Endothelial cell of umbilical vein (primary cell): ENCODE measurements at regions not wholly inside any gene's neighbourhood (a gene's known extent, or its start where the extent isn't known, plus 50 kb on each side); places are given as distances from the start of the nearest gene placed in this dataset.

Experiments used
- BruUV-seq: library from RNA; stranded (reverse); fragments of 400-500 nt; replicated peaks from 2 replicates; lab custom pipeline; 2021; lab: Mats Ljungman, UMichigan
- CTCF ChIA-PET: fragments of 300-600, 350-600 bp; sonication (Branson Sonifier 250); formaldehyde crosslinking; loops from one replicate; lab custom pipeline; 2021; ENCODE audit warnings: antibody characterized with exemption, inconsistent platforms; lab: Charles Lee
- POLR2A ChIA-PET: fragments of 300-600, 350-600 bp; sonication (Branson Sonifier 250); formaldehyde crosslinking; loops from one replicate; lab custom pipeline; 2021; ENCODE audit warnings: antibody characterized with exemption, inconsistent platforms; lab: Charles Lee
- DNase-seq: peaks from one replicate; pipeline ENCODE4 v3.0.0-alpha.2; 2011; ENCODE audit warnings: low read depth, low spot score
- FAIRE-seq: peaks from 2 replicates; lab custom pipeline; 2011; peaks lifted over from hg19 to GRCh38; lab: Jason Lieb, UNC
- H2AFZ ChIP-seq: 2 replicates; pipeline ENCODE4 v1.6.0; 2012; ENCODE audit warnings: low read depth, low read length, control low read depth, inconsistent platforms
- H3K27ac ChIP-seq: 2 replicates; pipeline ENCODE4 v1.5.1; 2011; ENCODE audit warnings: low read depth, mild to moderate bottlenecking, control low read depth, low read length, moderate library complexity; ENCODE audit not compliant: insufficient read depth
- H3K27me3 ChIP-seq, 2 experiments: 2 replicates each; pipeline versions ENCODE4 v1.6.0 to v1.6.1; 2011; ENCODE audit warnings: low read length in 2 of 2, mixed read lengths in 1 of 2; ENCODE audit not compliant: control insufficient read depth in 2 of 2, insufficient read depth in 2 of 2
- H3K36me3 ChIP-seq, 2 experiments: 2 replicates in 1 of 2; 3 replicates in 1 of 2; pipeline ENCODE4 v1.5.1; 2011; ENCODE audit warnings: low read length in 2 of 2, mild to moderate bottlenecking in 1 of 2, moderate library complexity in 1 of 2; ENCODE audit not compliant: control insufficient read depth in 2 of 2, insufficient read depth in 2 of 2; ENCODE audit errors: extremely low read depth in 1 of 2
- H3K4me1 ChIP-seq: 3 replicates; pipeline ENCODE4 v1.5.1; 2011; ENCODE audit warnings: mild to moderate bottlenecking, low read length; ENCODE audit not compliant: control insufficient read depth, insufficient read depth; ENCODE audit errors: extremely low read depth
- H3K4me2 ChIP-seq: 2 replicates; pipeline ENCODE4 v1.6.1; 2011; ENCODE audit warnings: low read length, control low read depth, mixed read lengths; ENCODE audit not compliant: insufficient read depth
- H3K4me3 ChIP-seq, 3 experiments: fragments of 200-600 bp in 1 of 3; sonication (generic), shearing (Covaris generic) in 1 of 3; replicated peaks in 1 of 3; 2 replicates each; pipeline ENCODE4 v1.5.1; 2011 to 2016; ENCODE audit warnings: control low read depth in 3 of 3, low read length in 3 of 3, mild to moderate bottlenecking in 2 of 3, inconsistent platforms in 1 of 3, low read depth in 1 of 3, moderate library complexity in 1 of 3; ENCODE audit not compliant: insufficient read depth in 1 of 3
- H3K79me2 ChIP-seq: 2 replicates; pipeline ENCODE4 v1.6.0; 2012; ENCODE audit warnings: low read length, inconsistent platforms; ENCODE audit not compliant: control insufficient read depth, insufficient read depth
- H3K9ac ChIP-seq: replicated peaks from 2 replicates; pipeline ENCODE3; 2011; ENCODE audit warnings: low read length, control low read depth; ENCODE audit not compliant: insufficient read depth; ENCODE audit errors: extremely low read depth
- H3K9me1 ChIP-seq: replicated peaks from 3 replicates; pipeline ENCODE4 v1.6.0; 2011; ENCODE audit warnings: mild to moderate bottlenecking, low read length; ENCODE audit not compliant: control insufficient read depth, insufficient read depth; ENCODE audit errors: extremely low read depth
- H3K9me3 ChIP-seq: replicated peaks from 2 replicates; pipeline ENCODE4 v1.5.1; 2012; ENCODE audit warnings: low read length, inconsistent platforms; ENCODE audit not compliant: control insufficient read depth, insufficient read depth
- H4K20me1 ChIP-seq: replicated peaks from 2 replicates; pipeline ENCODE3; 2011; ENCODE audit warnings: mild to moderate bottlenecking, low read length; ENCODE audit not compliant: control insufficient read depth, insufficient read depth; ENCODE audit errors: extremely low read depth
- CTCF ChIP-seq, 2 donors: IDR thresholded peaks; 1 replicate in 1 of 2; 2 replicates in 1 of 2; pipeline ENCODE4 v1.5.1; 2011; ENCODE audit warnings: low read length in 2 of 2, mild to moderate bottlenecking in 2 of 2, moderate library complexity in 2 of 2, control low read depth in 1 of 2, inconsistent platforms in 1 of 2, low read depth in 1 of 2; ENCODE audit not compliant: insufficient read depth in 1 of 2; ENCODE audit errors: extremely low read depth in 1 of 2
- EZH2 ChIP-seq: IDR thresholded peaks from 2 replicates; pipeline ENCODE4 v1.6.1; 2012; ENCODE audit warnings: borderline replicate concordance, low read depth, mild to moderate bottlenecking, moderate library complexity, low read length, inconsistent platforms; ENCODE audit not compliant: severe bottlenecking
- FOS ChIP-seq: IDR thresholded peaks from 2 replicates; pipeline ENCODE4 v1.6.1; 2011; ENCODE audit warnings: mild to moderate bottlenecking, low read length, moderate library complexity, borderline replicate concordance; ENCODE audit not compliant: insufficient read depth
- GATA2 ChIP-seq: IDR thresholded peaks from 2 replicates; pipeline ENCODE4 v1.7.0; 2011; ENCODE audit warnings: low read depth, mild to moderate bottlenecking, moderate library complexity, mixed read lengths, low read length; ENCODE audit not compliant: insufficient read length, insufficient read depth
- JUN ChIP-seq: IDR thresholded peaks from 2 replicates; pipeline ENCODE4 v1.6.1; 2011; ENCODE audit warnings: borderline replicate concordance, low read depth; ENCODE audit not compliant: insufficient read length, insufficient read depth
- MAX ChIP-seq: IDR thresholded peaks from 2 replicates; pipeline ENCODE4 v1.6.1; 2011; ENCODE audit not compliant: insufficient read depth, insufficient read length
- MYC ChIP-seq: IDR thresholded peaks from one replicate; pipeline ENCODE4 v1.6.1; 2011; ENCODE audit warnings: mild to moderate bottlenecking, low read depth, low read length
- POLR2A ChIP-seq: IDR thresholded peaks from 2 replicates; pipeline ENCODE4 v1.6.1; 2012; ENCODE audit warnings: low read depth, mild to moderate bottlenecking, control low read depth, low read length
- POLR2AphosphoS5 ChIP-seq: IDR thresholded peaks from 2 replicates; pipeline ENCODE4 v1.6.1; 2012; ENCODE audit warnings: low read depth, mild to moderate bottlenecking, control low read depth, low read length, moderate library complexity; ENCODE audit not compliant: insufficient read depth
- dilution Hi-C: fragments of 300-500 bp; cut with MboI; formaldehyde crosslinking; loops from one replicate; pipeline ENCODE4 v1.15.0; 2019; ENCODE audit warnings: low sequenced_read_pairs; ENCODE audit not compliant: extremely low pct_ligation_motif_present
- intact Hi-C: fragments of 100-400 bp; cut with micrococcal nuclease; formaldehyde crosslinking; loops from one replicate; pipeline ENCODE4 v1.10.0; 2022

GRCh38 chr13:60857698-60858097 lies 460.7 kb downstream of the TDRD3 start:
- Histone ChIP-seq H3K4me2 (no peak overlapping the region), H2AFZ (no peak overlapping the region), H3K27me3 (no peaks in the 10 kb centered on the region), H3K9me1 (no peaks in the 10 kb centered on the region), H3K27ac (no peak overlapping the region), H3K9me3 (no peaks in the 10 kb centered on the region), H3K36me3 (no peaks in the 10 kb centered on the region), H3K4me3 (no peak overlapping the region), H4K20me1 (no peaks in the 10 kb centered on the region), H3K79me2 (no peaks in the 10 kb centered on the region), H3K4me1 (no peaks in the 10 kb centered on the region), H3K9ac (no peak overlapping the region)
- TF ChIP-seq EZH2 (no peak), POLR2A (no peak), CTCF (IDR thresholded peaks at IDR 0.05; ENCODE audit: extremely low read depth in 1 of 2, insufficient read depth in 1 of 2, low read depth in 1 of 2, low read length in 2 of 2) (no peak)
- FAIRE-seq (no peak), DNase-seq (no peak)
- BruUV-seq, result no TSS peak
- intact Hi-C loops, result no loop called here
- ChIA-PET POLR2A (no interaction called here), CTCF (no interaction called here)
- dilution Hi-C loops, result no loop called here

GRCh38 chr13:60852886-60853285 lies 455.9 kb downstream of the TDRD3 start:
- no peak overlapping the region for H3K9ac ChIP-seq
- dilution Hi-C loops, result no loop called here
- no peaks in the 10 kb centered on the region for H3K36me3 ChIP-seq
- no peak overlapping the region for H3K4me3 ChIP-seq
- ChIA-PET CTCF (no interaction called here), POLR2A (no interaction called here)
- intact Hi-C loops, result no loop called here
- no peak for DNase-seq
- no peaks in the 10 kb centered on the region for H4K20me1 ChIP-seq
- no peak overlapping the region for H3K4me2 ChIP-seq
- no peaks in the 10 kb centered on the region for H3K9me3 ChIP-seq
- H3K79me2 ChIP-seq, result no peaks in the 10 kb centered on the region
- H2AFZ ChIP-seq, result no peak overlapping the region
- no peak for FAIRE-seq
- no peaks in the 10 kb centered on the region for H3K9me1 ChIP-seq
- TF ChIP-seq GATA2 (no peak), POLR2A (no peak), MAX (no peak), JUN (no peak), POLR2AphosphoS5 (no peak), EZH2 (no peak), FOS (no peak), CTCF (IDR thresholded peaks at IDR 0.05; ENCODE audit: extremely low read depth in 1 of 2, insufficient read depth in 1 of 2, low read depth in 1 of 2, low read length in 2 of 2) (no peak), MYC (no peak)
- no peaks in the 10 kb centered on the region for H3K27me3 ChIP-seq
- no TSS peak for BruUV-seq
- H3K27ac ChIP-seq, result no peak overlapping the region
- H3K4me1 ChIP-seq, result no peaks in the 10 kb centered on the region
